NCI-H2029 (cell line): ENCODE measurements at regions not wholly inside any gene's neighbourhood (a gene's known extent, or its start where the extent isn't known, plus 50 kb on each side); places are given as distances from the start of the nearest gene placed in this dataset.

Experiments used
- DNase-seq: peaks from one replicate; lab custom pipeline; 2025; lab: John Stamatoyannopoulos, UW

GRCh38 chr15:61479613-61480012, 250.5 kb upstream of the RORA start:
- no peak for DNase-seq

GRCh38 chr15:61476741-61477140, 247.6 kb upstream of the RORA start:
- DNase-seq, result no peak

- no peak for DNase-seq
Observed at GRCh38 chr15:61474796-61475195, 245.7 kb upstream of the RORA start.

- DNase-seq, result no peak
Observed at GRCh38 chr15:61467823-61468222, 238.7 kb upstream of the RORA start.

- DNase-seq, result no peak
Observed at GRCh38 chr15:61459785-61460707, 230.9 kb upstream of the RORA start.

GRCh38 chr15:61457050-61457733, 228.1 kb upstream of the RORA start:
- DNase-seq, result no peak

- no peak for DNase-seq
Observed at GRCh38 chr15:61449186-61449702, 220.1 kb upstream of the RORA start.

GRCh38 chr15:61447981-61448380, 218.9 kb upstream of the RORA start:
- no peak for DNase-seq

- DNase-seq, result no peak
Observed at GRCh38 chr15:61444585-61444984, 215.5 kb upstream of the RORA start.

- DNase-seq, result no peak
Observed at GRCh38 chr15:61442821-61443220, 213.7 kb upstream of the RORA start.

GRCh38 chr15:61441891-61442290, 212.8 kb upstream of the RORA start:
- no peak for DNase-seq

GRCh38 chr15:61426466-61426865, 197.4 kb upstream of the RORA start:
- DNase-seq, result no peak

GRCh38 chr15:61425934-61426333, 196.8 kb upstream of the RORA start:
- no peak for DNase-seq

- no peak for DNase-seq
Observed at GRCh38 chr15:61422773-61423172, 193.7 kb upstream of the RORA start.

GRCh38 chr15:61421938-61422337, 192.8 kb upstream of the RORA start:
- DNase-seq, result no peak

- DNase-seq, result no peak
Observed at GRCh38 chr15:61421470-61421869, 192.4 kb upstream of the RORA start.

- DNase-seq, result no peak
Observed at GRCh38 chr15:61420546-61420945, 191.4 kb upstream of the RORA start.

- no peak for DNase-seq
Observed at GRCh38 chr15:61415617-61416120, 186.6 kb upstream of the RORA start.

- no peak for DNase-seq
Observed at GRCh38 chr15:61411902-61412510, 182.9 kb upstream of the RORA start.

- DNase-seq, result no peak
Observed at GRCh38 chr15:61410662-61411061, 181.6 kb upstream of the RORA start.

- DNase-seq, result no peak
Observed at GRCh38 chr15:61404567-61404966, 175.5 kb upstream of the RORA start.

GRCh38 chr15:61403884-61404283, 174.8 kb upstream of the RORA start:
- DNase-seq, result no peak
